Retinal pigment epithelial cell (primary cell): ENCODE measurements at regions not wholly inside any gene's neighbourhood (a gene's known extent, or its start where the extent isn't known, plus 50 kb on each side); places are given as distances from the start of the nearest gene placed in this dataset.

Experiments used
- DNase-seq: peaks from one replicate; pipeline ENCODE4 v3.0.0-alpha.2; 2010; ENCODE audit warnings: low read depth
- H3K4me3 ChIP-seq: 2 replicates; pipeline ENCODE4 v1.5.1; 2011; ENCODE audit warnings: mild to moderate bottlenecking, low read length, control low read depth, moderate library complexity
- TF ChIP-seq, protein P1 (sequence below): conservative IDR thresholded peaks from 2 replicates; pipeline ENCODE4 v1.5.1; 2011; ENCODE audit warnings: low read depth, low read length, control low read depth, inconsistent platforms

DNA sequence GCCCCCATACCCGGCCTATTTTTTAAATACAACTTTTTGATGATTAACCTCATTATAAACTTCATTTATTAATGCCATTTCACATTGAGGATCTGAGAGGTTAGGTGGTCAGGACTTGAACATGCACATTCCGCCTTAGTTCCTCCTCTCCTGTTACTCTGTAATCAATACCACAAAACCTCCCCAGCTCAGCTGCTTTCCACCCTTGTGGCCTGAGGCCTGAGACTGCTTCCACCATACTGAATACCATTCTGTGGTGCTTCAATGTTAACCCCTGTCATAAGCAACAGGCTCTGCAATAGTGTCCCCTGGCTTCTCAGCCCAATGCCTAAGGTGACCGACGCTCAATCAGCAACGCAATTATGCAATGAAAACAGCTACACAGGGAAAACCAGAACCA, 405.4 kb downstream of the ETS1 start:
- TF ChIP-seq, protein P1, sequence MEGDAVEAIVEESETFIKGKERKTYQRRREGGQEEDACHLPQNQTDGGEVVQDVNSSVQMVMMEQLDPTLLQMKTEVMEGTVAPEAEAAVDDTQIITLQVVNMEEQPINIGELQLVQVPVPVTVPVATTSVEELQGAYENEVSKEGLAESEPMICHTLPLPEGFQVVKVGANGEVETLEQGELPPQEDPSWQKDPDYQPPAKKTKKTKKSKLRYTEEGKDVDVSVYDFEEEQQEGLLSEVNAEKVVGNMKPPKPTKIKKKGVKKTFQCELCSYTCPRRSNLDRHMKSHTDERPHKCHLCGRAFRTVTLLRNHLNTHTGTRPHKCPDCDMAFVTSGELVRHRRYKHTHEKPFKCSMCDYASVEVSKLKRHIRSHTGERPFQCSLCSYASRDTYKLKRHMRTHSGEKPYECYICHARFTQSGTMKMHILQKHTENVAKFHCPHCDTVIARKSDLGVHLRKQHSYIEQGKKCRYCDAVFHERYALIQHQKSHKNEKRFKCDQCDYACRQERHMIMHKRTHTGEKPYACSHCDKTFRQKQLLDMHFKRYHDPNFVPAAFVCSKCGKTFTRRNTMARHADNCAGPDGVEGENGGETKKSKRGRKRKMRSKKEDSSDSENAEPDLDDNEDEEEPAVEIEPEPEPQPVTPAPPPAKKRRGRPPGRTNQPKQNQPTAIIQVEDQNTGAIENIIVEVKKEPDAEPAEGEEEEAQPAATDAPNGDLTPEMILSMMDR: no peak
- H3K4me3 ChIP-seq: no peak overlapping the region
- no peak for DNase-seq

- no peak overlapping the region for H3K4me3 ChIP-seq
- TF ChIP-seq, protein P1: no peak
- DNase-seq: no peak
These were observed 406.3 kb downstream of the ETS1 start for GRCh38 chr11:128181088-128181480.

DNA sequence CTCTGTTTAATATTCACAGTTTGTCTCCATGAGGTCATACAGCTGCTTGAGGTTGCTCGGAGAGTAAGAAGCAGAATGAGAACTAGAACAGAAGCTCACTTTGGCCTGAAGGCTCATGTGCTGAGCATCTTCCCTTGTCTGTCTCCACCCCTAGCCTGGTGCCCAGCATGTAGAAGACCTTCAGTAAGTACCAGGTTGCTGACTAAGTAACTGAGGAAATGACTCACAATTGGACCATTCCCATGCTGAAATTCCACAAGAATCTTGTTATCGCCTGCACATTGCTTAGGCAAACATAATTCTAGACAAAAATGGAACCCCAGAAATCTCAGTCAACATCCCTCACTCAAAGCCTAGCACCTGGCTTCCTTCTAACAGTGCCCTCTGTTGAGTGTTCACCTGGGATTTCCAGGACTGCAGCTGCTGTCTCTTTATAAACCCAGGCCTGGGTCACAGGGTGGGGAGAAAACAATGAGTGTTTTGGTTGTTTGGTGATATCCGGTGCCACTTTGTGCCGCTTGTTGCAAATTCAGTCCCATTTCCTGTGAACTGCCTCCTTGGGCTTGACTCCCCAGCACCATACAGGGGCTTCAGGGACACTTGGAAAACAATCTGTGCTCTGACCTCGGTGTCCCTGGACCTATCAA, 406.8 kb downstream of the ETS1 start:
- TF ChIP-seq, protein P1: no peak
- DNase-seq: peak; percentile 56
- no peak overlapping the region for H3K4me3 ChIP-seq

DNA sequence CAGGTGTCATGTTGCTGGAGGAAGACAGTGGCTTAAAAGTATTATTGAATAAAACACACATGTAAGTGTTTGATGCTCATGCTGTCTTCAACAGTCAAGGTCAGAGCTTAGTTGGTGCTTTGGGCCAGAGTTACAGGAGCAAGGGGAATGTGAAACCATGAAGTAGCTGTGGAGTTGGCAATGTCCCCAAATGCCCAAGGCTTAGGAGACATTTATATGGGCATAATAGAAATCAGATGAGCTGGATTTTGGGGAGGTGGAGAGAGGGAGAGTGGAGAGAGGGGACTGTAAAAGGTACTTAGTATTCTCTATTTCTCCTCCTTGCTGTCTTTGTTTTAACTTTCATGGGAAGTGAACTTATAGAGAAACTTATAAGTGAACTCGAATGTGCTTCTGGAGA, 407.8 kb downstream of the ETS1 start:
- no peak for DNase-seq
- no peak overlapping the region for H3K4me3 ChIP-seq

GRCh38 chr11:128179039-128179438, 408.3 kb downstream of the ETS1 start:
- TF ChIP-seq, protein P1: no peak
- H3K4me3 ChIP-seq: no peak overlapping the region
- DNase-seq: no peak

More for the DNA sequence above, 407.8 kb downstream of the ETS1 start:
- TF ChIP-seq, protein P1: no peak

DNA sequence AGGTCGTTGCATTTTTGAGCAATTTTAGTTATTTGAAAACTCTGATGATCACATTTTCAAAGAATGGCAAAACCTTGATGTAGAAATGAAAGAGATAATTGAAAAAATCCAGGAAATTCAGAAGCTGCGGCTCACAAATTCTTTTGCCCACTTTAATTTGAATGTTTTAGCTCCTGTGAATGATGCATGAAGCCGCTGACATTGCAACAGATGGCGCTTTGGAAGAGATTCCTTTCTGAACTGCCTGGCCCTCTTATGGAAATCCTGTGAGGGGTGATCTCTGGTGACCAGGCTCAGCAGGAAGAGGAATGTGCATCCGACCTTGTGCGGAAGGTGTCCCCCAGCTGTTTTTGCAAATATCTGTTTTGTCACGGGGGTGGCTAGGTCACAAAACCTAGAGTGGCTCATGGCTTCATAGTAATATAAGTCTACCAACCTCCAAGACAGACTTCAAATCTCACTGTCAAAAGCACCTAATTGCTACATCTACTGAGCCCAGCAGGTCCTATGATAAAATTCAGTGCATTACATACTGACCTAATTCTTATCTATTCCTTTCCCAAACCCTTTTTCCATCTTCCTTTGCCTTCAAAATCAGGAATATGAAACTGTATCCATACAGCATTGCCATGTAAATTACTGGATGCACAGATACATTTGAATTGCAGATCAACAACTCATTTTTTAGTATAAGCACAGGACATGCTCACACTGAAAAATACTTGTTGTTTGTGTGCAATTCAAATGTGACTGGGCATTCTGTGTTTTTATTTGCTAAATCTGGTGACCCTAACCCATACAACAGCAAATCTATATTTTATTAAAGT, 412.7 kb downstream of the ETS1 start:
- H3K4me3 ChIP-seq: no peak overlapping the region
- TF ChIP-seq, protein P1: no peak
- DNase-seq: no peak
